Parathyroid adenoma (tissue), 2 donors: ENCODE measurements at regions not wholly inside any gene's neighbourhood (a gene's known extent, or its start where the extent isn't known, plus 50 kb on each side); places are given as distances from the start of the nearest gene placed in this dataset.

ENCODE experiments used
- H2AFZ ChIP-seq: fragments of 300-600 bp; sonication (generic); one replicate; pipeline ENCODE4 v1.7.0; 2017; ENCODE audit warnings: antibody characterized with exemption, mild to moderate bottlenecking
- H3K27ac ChIP-seq: fragments of 300-600 bp; sonication (generic); one replicate; pipeline ENCODE4 v1.7.0; 2017
- H3K27me3 ChIP-seq: fragments of 300-600 bp; sonication (generic); one replicate; pipeline ENCODE4 v1.7.0; 2017; ENCODE audit warnings: low read length; ENCODE audit not compliant: control insufficient read depth, insufficient read depth
- H3K36me3 ChIP-seq: fragments of 300-600 bp; sonication (generic); one replicate; pipeline ENCODE4 v1.7.0; 2017; ENCODE audit warnings: low read length; ENCODE audit not compliant: control insufficient read depth, insufficient read depth
- H3K4me1 ChIP-seq: fragments of 300-600 bp; sonication (generic); one replicate; pipeline ENCODE4 v1.7.0; 2017; ENCODE audit warnings: control low read depth
- H3K4me2 ChIP-seq: fragments of 300-600 bp; sonication (generic); one replicate; pipeline ENCODE4 v1.7.0; 2017; ENCODE audit warnings: low read length
- H3K4me3 ChIP-seq: fragments of 300-600 bp; sonication (generic); one replicate; pipeline ENCODE4 v1.7.0; 2017; ENCODE audit warnings: low read depth, low read length
- H3K79me2 ChIP-seq: fragments of 300-600 bp; sonication (generic); one replicate; pipeline ENCODE4 v1.7.0; 2017; ENCODE audit warnings: control low read depth
- H3K9ac ChIP-seq: fragments of 300-600 bp; sonication (generic); one replicate; pipeline ENCODE4 v1.7.0; 2017; ENCODE audit warnings: mild to moderate bottlenecking
- H3K9me3 ChIP-seq: fragments of 300-600 bp; sonication (generic); one replicate; pipeline ENCODE4 v1.7.0; 2017; ENCODE audit warnings: low read length; ENCODE audit not compliant: control insufficient read depth
- TF ChIP-seq, protein P1 (sequence below): fragments of 300-600 bp; sonication (generic); IDR thresholded peaks from one replicate; pipeline ENCODE4 v1.7.0; 2017; ENCODE audit warnings: antibody characterized with exemption, mild to moderate bottlenecking
- donor health status: primary hyperparathyroidism.

DNA sequence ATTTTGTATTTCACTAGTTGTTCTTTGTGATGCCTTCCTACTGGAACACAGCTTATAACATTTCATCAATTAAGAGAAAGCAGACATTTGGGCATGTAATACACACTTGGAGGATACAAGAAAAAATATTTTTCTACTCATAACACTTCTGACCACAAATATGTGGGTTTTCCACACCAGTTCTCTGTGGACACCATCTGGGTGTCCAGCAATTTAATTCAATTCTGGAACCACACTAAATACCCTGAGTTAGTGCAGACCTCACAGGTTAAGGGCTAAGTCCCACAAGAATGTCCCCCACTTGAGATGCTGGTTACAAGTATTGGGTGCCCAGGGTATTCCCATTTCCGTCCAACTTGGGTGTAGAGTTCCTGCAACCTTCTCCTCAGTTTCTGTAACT, 91.1 kb upstream of the SKOR2 start:
- Histone ChIP-seq H3K4me3 (no peak overlapping the region), H3K27me3 (no peaks in the 10 kb centered on the region), H3K36me3 (no peaks in the 10 kb centered on the region), H3K4me2 (no peak overlapping the region), H3K27ac (no peak overlapping the region), H3K79me2 (no peaks in the 10 kb centered on the region), H3K9ac (no peak overlapping the region), H3K9me3 (no peaks in the 10 kb centered on the region), H2AFZ (no peak overlapping the region), H3K4me1 (no peaks in the 10 kb centered on the region)
- TF ChIP-seq, protein P1, sequence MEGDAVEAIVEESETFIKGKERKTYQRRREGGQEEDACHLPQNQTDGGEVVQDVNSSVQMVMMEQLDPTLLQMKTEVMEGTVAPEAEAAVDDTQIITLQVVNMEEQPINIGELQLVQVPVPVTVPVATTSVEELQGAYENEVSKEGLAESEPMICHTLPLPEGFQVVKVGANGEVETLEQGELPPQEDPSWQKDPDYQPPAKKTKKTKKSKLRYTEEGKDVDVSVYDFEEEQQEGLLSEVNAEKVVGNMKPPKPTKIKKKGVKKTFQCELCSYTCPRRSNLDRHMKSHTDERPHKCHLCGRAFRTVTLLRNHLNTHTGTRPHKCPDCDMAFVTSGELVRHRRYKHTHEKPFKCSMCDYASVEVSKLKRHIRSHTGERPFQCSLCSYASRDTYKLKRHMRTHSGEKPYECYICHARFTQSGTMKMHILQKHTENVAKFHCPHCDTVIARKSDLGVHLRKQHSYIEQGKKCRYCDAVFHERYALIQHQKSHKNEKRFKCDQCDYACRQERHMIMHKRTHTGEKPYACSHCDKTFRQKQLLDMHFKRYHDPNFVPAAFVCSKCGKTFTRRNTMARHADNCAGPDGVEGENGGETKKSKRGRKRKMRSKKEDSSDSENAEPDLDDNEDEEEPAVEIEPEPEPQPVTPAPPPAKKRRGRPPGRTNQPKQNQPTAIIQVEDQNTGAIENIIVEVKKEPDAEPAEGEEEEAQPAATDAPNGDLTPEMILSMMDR: no peak

- Histone ChIP-seq H3K9ac (no peak overlapping the region), H3K27me3 (no peaks in the 10 kb centered on the region), H3K4me2 (no peak overlapping the region), H3K79me2 (no peaks in the 10 kb centered on the region), H3K4me1 (no peaks in the 10 kb centered on the region), H3K9me3 (no peaks in the 10 kb centered on the region), H2AFZ (no peak overlapping the region), H3K36me3 (no peaks in the 10 kb centered on the region), H3K27ac (no peak overlapping the region), H3K4me3 (no peak overlapping the region)
- TF ChIP-seq, protein P1: no peak
Measured at GRCh38 chr18:47341678-47342077, 90.2 kb upstream of the SKOR2 start.

DNA sequence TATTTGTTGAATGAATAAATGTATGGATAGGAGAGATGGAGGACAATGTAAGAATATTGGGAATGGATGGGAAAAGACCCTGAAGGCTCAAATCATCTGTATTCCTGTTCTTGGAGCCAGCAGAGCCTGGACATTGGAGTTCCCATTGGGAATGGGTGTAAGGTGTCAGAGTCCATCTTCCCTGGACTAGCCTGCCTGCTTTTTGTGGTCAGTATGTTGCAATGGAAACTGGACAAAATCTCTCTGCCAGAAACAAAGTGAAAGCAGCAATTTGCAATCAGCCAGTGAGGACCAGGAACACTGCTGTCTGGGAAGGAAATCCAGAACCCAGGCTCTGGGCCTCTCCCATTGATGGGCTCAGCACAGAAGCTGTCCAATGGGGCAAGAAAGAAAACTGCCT, 83.5 kb upstream of the SKOR2 start:
- no peaks in the 10 kb centered on the region for H3K36me3 ChIP-seq
- H3K4me2 ChIP-seq: no peak overlapping the region
- no peaks in the 10 kb centered on the region for H3K27me3 ChIP-seq
- no peak overlapping the region for H3K27ac ChIP-seq
- H2AFZ ChIP-seq: no peak overlapping the region
- no peaks in the 10 kb centered on the region for H3K79me2 ChIP-seq
- H3K9ac ChIP-seq: no peak overlapping the region
- TF ChIP-seq, protein P1: no peak
- no peak overlapping the region for H3K4me3 ChIP-seq
- no peaks in the 10 kb centered on the region for H3K9me3 ChIP-seq
- H3K4me1 ChIP-seq: no peaks in the 10 kb centered on the region

DNA sequence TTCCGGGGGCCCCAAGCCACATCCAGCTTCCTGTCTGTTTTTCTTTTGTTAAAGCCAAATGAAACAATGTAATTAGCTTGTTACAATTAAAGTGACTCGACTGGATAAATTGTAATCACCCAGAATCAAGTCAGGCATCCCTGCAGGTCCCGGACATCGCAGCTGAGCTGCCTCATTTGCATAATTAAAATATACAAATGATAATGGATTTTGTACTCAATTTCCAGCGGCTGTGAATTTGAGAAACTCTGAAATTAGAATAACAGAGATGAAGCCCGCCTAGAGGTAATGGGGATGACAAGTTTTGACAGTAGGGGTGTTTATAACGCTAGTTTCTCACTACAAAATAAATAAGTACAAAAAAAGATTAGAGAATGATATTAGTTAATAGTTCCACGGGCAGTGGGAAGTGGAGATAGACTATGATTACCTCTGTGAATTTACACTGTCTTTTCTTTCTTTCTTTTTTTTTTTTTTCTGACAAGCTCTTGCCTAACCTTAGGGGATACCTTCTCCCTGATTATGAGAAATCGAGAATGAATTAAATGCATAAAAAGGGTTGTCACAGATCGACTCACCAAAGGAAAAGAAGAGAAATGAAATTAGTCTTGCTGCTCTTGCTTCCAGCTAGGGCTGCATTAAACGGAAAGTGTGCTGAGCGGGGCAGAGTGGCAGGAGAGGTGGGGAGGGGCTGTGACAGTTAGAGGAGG, 82.6 kb upstream of the SKOR2 start:
- H3K4me1 ChIP-seq: no peaks in the 10 kb centered on the region
- H3K27me3 ChIP-seq: no peaks in the 10 kb centered on the region
- H3K9ac ChIP-seq: no peak overlapping the region
- H3K79me2 ChIP-seq: no peaks in the 10 kb centered on the region
- H3K4me3 ChIP-seq: no peak overlapping the region
- no peak overlapping the region for H3K27ac ChIP-seq
- TF ChIP-seq, protein P1: no peak
- no peaks in the 10 kb centered on the region for H3K36me3 ChIP-seq
- H3K4me2 ChIP-seq: no peak overlapping the region
- H3K9me3 ChIP-seq: no peaks in the 10 kb centered on the region
- no peak overlapping the region for H2AFZ ChIP-seq

DNA sequence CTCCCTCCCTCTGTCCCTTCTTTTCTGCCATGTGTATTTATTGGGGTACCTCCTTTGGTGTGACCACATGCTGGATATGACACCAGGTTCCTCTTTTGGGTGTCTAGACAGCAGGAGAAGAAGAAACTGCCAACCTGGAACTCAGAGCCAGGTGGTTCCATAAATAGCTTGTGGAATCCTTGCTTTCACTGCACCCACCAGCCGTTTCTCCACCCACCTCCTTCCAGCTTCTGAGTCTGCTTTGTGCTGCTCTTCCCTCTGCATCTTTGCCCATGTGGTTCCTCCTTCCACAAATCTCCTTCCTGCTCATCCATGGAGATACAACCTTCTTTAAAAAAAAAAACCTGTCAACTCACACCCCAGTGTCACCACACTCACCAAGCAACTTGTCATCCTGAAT, 80.2 kb upstream of the SKOR2 start:
- no peak overlapping the region for H3K4me2 ChIP-seq
- no peaks in the 10 kb centered on the region for H3K36me3 ChIP-seq
- no peak overlapping the region for H3K4me3 ChIP-seq
- H2AFZ ChIP-seq: no peak overlapping the region
- TF ChIP-seq, protein P1: no peak
- H3K9me3 ChIP-seq: no peaks in the 10 kb centered on the region
- no peaks in the 10 kb centered on the region for H3K27me3 ChIP-seq
- no peak overlapping the region for H3K27ac ChIP-seq
- H3K79me2 ChIP-seq: no peaks in the 10 kb centered on the region
- H3K4me1 ChIP-seq: no peaks in the 10 kb centered on the region
- H3K9ac ChIP-seq: no peak overlapping the region
